ENCODE measurements at regions not wholly inside any gene's neighbourhood (a gene's known extent, or its start where the extent isn't known, plus 50 kb on each side); places are given as distances from the start of the nearest gene placed in this dataset.

DNA sequence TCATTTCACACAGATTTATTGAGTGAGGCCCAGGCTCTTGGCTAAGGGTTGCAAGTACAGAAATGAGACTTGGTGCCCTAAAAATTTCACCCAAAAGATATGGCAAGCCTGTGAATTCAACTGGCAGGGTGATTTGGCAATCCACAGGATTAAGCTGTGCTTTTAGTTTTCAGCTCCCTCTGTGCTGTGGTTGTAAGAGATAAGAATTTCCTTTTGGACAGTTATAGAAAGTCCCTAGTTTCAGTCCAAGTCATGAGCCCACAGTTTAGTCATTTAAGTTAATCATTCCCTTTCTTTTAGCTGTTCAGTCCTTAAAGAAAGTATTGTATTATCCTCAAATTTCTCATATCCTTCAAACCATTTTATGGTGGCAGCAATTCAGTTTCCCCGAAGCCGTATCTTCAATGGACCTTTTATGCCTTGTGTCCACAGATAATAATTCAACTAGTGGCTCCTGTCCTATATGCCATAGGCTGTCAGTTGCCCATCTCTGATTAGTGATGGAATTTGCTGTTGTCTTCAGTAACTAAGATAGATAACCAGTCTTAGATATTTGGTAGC is 73.4 kb upstream of the NAMPT start:
- TF ChIP-seq, protein P1, sequence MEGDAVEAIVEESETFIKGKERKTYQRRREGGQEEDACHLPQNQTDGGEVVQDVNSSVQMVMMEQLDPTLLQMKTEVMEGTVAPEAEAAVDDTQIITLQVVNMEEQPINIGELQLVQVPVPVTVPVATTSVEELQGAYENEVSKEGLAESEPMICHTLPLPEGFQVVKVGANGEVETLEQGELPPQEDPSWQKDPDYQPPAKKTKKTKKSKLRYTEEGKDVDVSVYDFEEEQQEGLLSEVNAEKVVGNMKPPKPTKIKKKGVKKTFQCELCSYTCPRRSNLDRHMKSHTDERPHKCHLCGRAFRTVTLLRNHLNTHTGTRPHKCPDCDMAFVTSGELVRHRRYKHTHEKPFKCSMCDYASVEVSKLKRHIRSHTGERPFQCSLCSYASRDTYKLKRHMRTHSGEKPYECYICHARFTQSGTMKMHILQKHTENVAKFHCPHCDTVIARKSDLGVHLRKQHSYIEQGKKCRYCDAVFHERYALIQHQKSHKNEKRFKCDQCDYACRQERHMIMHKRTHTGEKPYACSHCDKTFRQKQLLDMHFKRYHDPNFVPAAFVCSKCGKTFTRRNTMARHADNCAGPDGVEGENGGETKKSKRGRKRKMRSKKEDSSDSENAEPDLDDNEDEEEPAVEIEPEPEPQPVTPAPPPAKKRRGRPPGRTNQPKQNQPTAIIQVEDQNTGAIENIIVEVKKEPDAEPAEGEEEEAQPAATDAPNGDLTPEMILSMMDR (IDR thresholded peaks at IDR 0.05; ENCODE audit: insufficient read depth, low read depth, low read length, missing control alignments): no peak
- H3K4me3 ChIP-seq (ENCODE audit: low read depth, low read length): no peak overlapping the region
- DNase-seq (ENCODE audit: low read depth): peak; percentile 30

DNA sequence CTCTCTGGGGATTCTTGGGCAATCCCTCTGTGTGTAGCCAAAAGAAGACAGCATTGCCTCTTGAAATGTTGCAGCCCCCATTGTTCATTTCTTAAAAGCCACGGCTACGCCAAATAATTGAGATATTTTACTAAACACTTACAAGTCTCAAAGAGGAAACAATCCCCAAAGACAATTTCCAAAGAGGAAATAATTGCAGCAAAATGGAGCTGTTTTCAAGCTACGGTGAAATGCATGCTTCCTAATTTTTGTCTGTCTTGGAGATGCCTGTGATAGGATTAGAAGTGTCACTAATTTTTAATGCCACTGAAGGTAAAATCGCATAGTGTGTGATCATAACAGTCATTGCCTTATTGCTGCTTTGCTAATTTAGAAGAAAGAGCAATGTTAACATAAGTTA is 72.9 kb upstream of the NAMPT start:
- TF ChIP-seq, protein P1 (IDR thresholded peaks at IDR 0.05; ENCODE audit: insufficient read depth, low read depth, low read length, missing control alignments): no peak
- no peak for DNase-seq (ENCODE audit: low read depth)
- H3K4me3 ChIP-seq (ENCODE audit: low read depth, low read length): no peak overlapping the region

DNA sequence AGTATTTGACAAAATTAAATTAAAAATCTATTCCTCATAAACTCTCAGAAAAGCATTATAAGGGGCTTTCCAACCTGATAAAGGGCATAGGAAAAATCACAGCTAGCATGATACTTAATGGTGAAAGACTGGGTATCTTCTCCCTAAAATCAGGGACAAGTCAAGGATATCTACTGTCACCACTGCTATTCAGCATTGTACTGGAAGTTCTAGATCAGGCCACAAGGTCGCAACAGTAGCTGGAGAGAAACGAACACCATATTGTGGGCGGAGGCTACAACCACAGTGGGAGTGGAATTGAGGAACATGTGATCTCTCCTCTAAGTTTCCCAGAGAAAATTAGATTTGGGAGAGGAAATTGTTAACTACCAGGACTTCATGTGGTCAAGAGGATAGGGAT is 70.0 kb upstream of the NAMPT start:
- TF ChIP-seq, protein P1 (IDR thresholded peaks at IDR 0.05; ENCODE audit: insufficient read depth, low read depth, low read length, missing control alignments): no peak
- no peak overlapping the region for H3K4me3 ChIP-seq (ENCODE audit: low read depth, low read length)
- no peak for DNase-seq (ENCODE audit: low read depth)

DNA sequence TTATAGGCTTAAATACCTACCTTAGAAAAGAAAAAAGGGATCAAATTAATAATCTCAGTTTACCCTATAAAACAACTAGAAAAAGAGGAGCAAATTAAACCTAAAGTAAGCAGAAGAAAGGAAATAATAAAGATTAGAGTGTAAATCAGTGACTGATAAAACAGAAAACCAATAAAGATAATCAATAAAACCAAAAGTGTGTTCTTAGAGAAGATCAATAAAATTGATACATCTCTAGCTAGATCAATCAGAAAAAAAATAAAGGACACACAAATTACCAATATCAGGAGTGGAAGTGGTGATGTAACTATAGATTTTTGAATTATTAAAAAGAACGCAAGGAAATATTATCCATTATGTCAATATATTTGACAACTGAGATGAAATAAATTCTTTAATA is 69.2 kb upstream of the NAMPT start:
- TF ChIP-seq, protein P1 (IDR thresholded peaks at IDR 0.05; ENCODE audit: insufficient read depth, low read depth, low read length, missing control alignments): no peak
- DNase-seq (ENCODE audit: low read depth): no peak
- no peak overlapping the region for H3K4me3 ChIP-seq (ENCODE audit: low read depth, low read length)

DNA sequence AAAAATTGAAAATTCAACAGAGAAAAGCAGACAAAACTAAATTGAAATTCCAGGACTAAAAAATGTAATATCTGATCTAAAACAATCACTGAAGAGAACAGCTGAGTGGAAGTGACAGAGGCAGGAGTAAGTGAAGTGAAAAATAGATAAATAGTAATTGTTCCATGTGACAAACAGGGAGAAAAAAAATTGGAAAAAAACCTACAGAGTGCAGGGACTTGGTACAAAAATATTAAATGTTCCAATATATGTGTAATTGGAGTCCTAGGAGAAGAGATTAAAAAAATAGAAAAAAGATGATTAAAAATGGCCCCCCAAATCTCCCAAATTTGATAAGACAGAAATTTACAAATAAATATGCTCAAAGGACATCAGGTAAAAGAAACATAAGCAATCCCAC is 63.4 kb upstream of the NAMPT start:
- DNase-seq (ENCODE audit: low read depth): no peak
- H3K4me3 ChIP-seq (ENCODE audit: low read depth, low read length): no peak overlapping the region
- TF ChIP-seq, protein P1 (IDR thresholded peaks at IDR 0.05; ENCODE audit: insufficient read depth, low read depth, low read length, missing control alignments): no peak

DNA sequence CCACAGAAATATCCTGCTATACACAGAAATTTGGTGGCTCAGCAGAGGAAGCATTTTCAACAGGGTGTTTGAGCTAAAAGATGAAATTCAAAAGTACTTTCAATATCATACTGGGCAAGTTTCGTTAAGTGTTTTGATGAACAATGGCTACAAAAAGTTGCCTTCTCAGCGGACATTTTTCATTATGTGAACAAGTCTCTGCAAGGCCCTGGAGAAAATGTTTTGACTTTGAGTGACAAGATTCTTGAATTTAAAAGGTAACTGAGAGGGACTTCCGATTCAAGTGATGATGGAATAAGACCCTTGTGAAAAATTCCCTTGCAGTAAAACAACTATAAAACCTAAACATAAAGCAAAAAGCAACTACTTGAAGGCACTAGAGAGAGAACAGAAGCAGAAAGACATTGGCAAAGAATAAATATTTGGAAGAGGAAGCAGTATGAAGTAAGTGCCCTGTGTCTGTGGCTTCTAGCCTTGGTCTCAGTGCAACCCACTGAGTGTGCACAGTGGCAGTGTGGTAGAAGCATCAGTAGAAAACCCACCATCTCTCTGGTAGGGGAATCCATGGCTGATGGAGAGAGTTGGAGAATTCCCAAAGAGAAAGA is 62.5 kb upstream of the NAMPT start:
- peak; percentile 73 for DNase-seq (ENCODE audit: low read depth)
- peak overlapping the region; percentile 46 for H3K4me3 ChIP-seq (ENCODE audit: low read depth, low read length)
- TF ChIP-seq, protein P1 (IDR thresholded peaks at IDR 0.05; ENCODE audit: insufficient read depth, low read depth, low read length, missing control alignments): no peak

All from GM12865 (cell line).